Sigmoid colon (tissue), 4 donors: ENCODE measurements at regions not wholly inside any gene's neighbourhood (a gene's known extent, or its start where the extent isn't known, plus 50 kb on each side); places are given as distances from the start of the nearest gene placed in this dataset.

Experiments used
- POLR2A ChIP-seq, 2 donors: fragments of 450-650 bp; IDR thresholded peaks; one replicate each; pipeline ENCODE4 v1.6.1; 2016; ENCODE audit warnings: antibody characterized with exemption in 2 of 2, mild to moderate bottlenecking in 2 of 2, moderate library complexity in 2 of 2
- POLR2AphosphoS5 ChIP-seq, 4 donors: sonication (generic); formaldehyde crosslinking; IDR thresholded peaks; one replicate each; pipeline ENCODE4 v1.6.1; 2017; ENCODE audit warnings: antibody characterized with exemption in 4 of 4
- TF ChIP-seq, protein P1 (sequence below), 4 experiments: fragments of 450-650 bp in 3 of 4; fragments of 200-600 bp in 1 of 4; IDR thresholded peaks; one replicate each; pipeline ENCODE4 v1.5.1; 2016 to 2019; ENCODE audit warnings: antibody characterized with exemption in 4 of 4, mild to moderate bottlenecking in 3 of 4, moderate library complexity in 2 of 4

DNA sequence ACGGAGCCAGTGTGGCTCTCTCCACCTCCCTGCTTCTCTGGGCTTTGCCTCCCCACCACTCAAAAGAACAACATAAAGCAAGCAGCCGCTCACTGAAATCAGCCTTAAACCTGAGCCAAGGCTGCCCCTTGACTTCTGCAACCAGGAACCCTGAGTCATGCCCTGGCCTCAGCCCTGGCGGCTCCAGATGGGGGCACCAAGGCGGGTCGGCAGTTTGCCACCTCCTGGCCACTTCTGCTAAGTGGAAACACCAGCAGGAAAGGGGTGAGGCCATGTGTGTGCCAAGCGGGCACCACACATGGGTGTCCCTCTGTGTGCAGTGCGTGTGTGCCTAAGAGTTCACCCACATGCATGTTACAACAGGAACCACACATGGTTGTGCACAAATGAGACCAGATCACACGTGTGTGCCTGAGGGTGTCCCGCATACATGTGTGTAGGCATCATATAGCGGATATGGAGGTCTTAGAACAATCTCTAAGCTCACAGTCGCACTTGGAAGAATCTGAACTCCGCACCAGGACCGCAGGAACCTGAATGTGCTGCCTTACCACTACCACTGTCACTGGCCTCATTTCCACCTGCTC is 221.2 kb downstream of the MN1 start:
- TF ChIP-seq, protein P1, sequence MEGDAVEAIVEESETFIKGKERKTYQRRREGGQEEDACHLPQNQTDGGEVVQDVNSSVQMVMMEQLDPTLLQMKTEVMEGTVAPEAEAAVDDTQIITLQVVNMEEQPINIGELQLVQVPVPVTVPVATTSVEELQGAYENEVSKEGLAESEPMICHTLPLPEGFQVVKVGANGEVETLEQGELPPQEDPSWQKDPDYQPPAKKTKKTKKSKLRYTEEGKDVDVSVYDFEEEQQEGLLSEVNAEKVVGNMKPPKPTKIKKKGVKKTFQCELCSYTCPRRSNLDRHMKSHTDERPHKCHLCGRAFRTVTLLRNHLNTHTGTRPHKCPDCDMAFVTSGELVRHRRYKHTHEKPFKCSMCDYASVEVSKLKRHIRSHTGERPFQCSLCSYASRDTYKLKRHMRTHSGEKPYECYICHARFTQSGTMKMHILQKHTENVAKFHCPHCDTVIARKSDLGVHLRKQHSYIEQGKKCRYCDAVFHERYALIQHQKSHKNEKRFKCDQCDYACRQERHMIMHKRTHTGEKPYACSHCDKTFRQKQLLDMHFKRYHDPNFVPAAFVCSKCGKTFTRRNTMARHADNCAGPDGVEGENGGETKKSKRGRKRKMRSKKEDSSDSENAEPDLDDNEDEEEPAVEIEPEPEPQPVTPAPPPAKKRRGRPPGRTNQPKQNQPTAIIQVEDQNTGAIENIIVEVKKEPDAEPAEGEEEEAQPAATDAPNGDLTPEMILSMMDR (IDR thresholded peaks at IDR 0.05), result no peak
- TF ChIP-seq POLR2A (IDR thresholded peaks at IDR 0.05) (no peak), POLR2AphosphoS5 (IDR thresholded peaks at IDR 0.05) (no peak)
